ENCODE measurements at regions not wholly inside any gene's neighbourhood (a gene's known extent, or its start where the extent isn't known, plus 50 kb on each side); places are given as distances from the start of the nearest gene placed in this dataset.

DNA sequence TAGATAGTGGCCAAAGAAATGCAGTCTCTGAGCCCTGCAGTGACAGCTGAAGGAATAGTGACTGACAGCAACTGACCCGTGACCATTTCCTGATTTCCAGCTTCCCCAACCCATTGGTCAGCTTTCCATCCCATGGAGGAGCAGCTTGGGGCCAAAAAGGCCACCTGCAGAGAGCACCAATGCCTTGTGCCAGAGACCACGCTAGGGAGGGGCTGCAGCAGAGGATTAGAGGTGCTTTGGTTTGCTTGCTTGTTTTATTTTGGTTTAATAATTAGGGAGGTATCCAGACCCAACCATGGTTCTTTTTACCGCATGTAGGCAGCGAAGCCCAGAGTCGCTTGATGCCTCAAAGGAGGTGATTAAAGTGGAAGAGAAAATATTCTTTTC is 61.3 kb upstream of the SIAH1 start:
- Histone ChIP-seq H4K8ac (ENCODE audit: low read length) (peak overlapping the region; percentile 76), H3K9ac (ENCODE audit: low read length) (no peak overlapping the region), H3K18ac (ENCODE audit: low read depth in 1 of 2, low read length in 2 of 2) (no peak overlapping the region), H2AFZ (ENCODE audit: low read depth, low read length) (no peak overlapping the region), H3K4me3 (ENCODE audit: insufficient read depth in 1 of 2, low read depth in 1 of 2, low read length in 2 of 2) (no peak overlapping the region), H3K27me3 (ENCODE audit: control insufficient read depth in 1 of 2, insufficient read depth in 1 of 2, low read length in 2 of 2) (no peaks in the 10 kb centered on the region), H3K4ac (ENCODE audit: low read depth in 1 of 2, low read length in 2 of 2) (no peak overlapping the region), H3K9me3 (ENCODE audit: control insufficient read depth, low read length) (no peaks in the 10 kb centered on the region), H3K14ac (ENCODE audit: low read length in 2 of 2) (no peak overlapping the region), H2AK5ac (ENCODE audit: low read length, severe bottlenecking) (no peak overlapping the region), H3K79me1 (replicated peaks; ENCODE audit: low read length, poor library complexity, severe bottlenecking) (no peaks in the 10 kb centered on the region), H2BK12ac (ENCODE audit: low read length in 2 of 2) (no peak overlapping the region), H2BK15ac (ENCODE audit: low read depth, poor library complexity, severe bottlenecking) (no peak overlapping the region), H4K91ac (ENCODE audit: low read length) (no peak overlapping the region), H3K27ac (ENCODE audit: low read length, poor library complexity, severe bottlenecking) (no peak overlapping the region), H3K4me1 (ENCODE audit: control insufficient read depth, insufficient read depth, low read depth, low read length) (peaks cover 12% of the 10 kb centered on the region), H3K23ac (ENCODE audit: low read length in 2 of 2) (no peak overlapping the region), H3K4me2 (ENCODE audit: low read length, poor library complexity, severe bottlenecking) (no peak overlapping the region), H2BK5ac (ENCODE audit: low read depth, low read length, poor library complexity, severe bottlenecking) (no peak overlapping the region), H2BK120ac (ENCODE audit: low read depth, low read length) (no peak overlapping the region), H3K36me3 (ENCODE audit: control insufficient read depth in 1 of 2, insufficient read depth in 2 of 2, low read depth in 1 of 2, low read length in 2 of 2) (no peaks in the 10 kb centered on the region)
- DNase-seq = no peak
- 81% methylated on average over 5 of the region's 5 CpGs for WGBS

DNA sequence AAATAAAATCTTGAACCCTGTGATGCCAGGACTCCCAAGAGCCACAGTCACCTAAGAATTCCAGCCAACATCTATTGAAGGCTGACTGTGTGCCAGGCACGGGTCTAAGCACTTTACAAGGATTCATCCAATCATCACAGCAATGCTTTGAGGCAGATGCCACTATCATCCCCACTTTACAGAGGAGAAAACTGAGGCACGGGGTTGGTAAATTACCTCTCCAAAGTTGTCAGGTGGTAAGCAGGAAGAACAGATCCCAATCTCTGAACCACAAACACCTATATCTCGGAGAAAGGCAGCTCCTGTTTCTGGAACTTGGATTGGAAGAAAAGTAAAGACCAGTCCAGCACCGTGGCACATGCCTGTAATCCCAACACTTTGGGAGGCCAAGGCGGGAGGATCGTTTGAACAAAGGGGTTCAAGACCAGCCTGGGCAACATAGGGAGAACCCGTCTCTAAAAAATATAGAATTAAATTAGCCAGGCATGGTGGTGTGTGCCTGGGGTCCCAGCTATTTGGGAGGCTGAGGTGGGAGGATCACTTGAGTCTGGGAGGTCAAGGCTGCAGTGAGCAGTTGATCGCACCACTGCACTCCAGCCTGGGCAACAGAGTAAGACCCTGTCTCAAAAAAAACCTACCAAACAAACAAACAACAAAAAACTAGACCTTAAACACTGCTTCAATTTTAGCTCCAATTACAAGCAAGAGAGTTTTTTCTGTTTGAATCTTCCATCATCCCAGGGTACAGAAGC is 60.7 kb upstream of the SIAH1 start:
- Histone ChIP-seq H2BK15ac (ENCODE audit: low read depth, poor library complexity, severe bottlenecking) (no peak overlapping the region), H3K79me1 (replicated peaks; ENCODE audit: low read length, poor library complexity, severe bottlenecking) (no peaks in the 10 kb centered on the region), H3K36me3 (ENCODE audit: control insufficient read depth in 1 of 2, insufficient read depth in 2 of 2, low read depth in 1 of 2, low read length in 2 of 2) (no peaks in the 10 kb centered on the region), H3K14ac (ENCODE audit: low read length in 2 of 2) (no peak overlapping the region), H2BK5ac (ENCODE audit: low read depth, low read length, poor library complexity, severe bottlenecking) (no peak overlapping the region), H2BK120ac (ENCODE audit: low read depth, low read length) (no peak overlapping the region), H3K4ac (ENCODE audit: low read depth in 1 of 2, low read length in 2 of 2) (no peak overlapping the region), H3K4me1 (ENCODE audit: control insufficient read depth, insufficient read depth, low read depth, low read length) (peaks cover 12% of the 10 kb centered on the region), H3K27me3 (ENCODE audit: control insufficient read depth in 1 of 2, insufficient read depth in 1 of 2, low read length in 2 of 2) (no peaks in the 10 kb centered on the region), H4K8ac (ENCODE audit: low read length) (peak overlapping the region; percentile 76), H4K91ac (ENCODE audit: low read length) (no peak overlapping the region), H3K27ac (ENCODE audit: low read length, poor library complexity, severe bottlenecking) (no peak overlapping the region), H2BK12ac (ENCODE audit: low read length in 2 of 2) (no peak overlapping the region), H3K4me3 (ENCODE audit: insufficient read depth in 1 of 2, low read depth in 1 of 2, low read length in 2 of 2) (no peak overlapping the region), H3K9ac (ENCODE audit: low read length) (peak overlapping the region; percentile 80), H3K18ac (ENCODE audit: low read depth in 1 of 2, low read length in 2 of 2) (no peak overlapping the region), H2AFZ (ENCODE audit: low read depth, low read length) (no peak overlapping the region), H3K4me2 (ENCODE audit: low read length, poor library complexity, severe bottlenecking) (no peak overlapping the region), H3K23ac (ENCODE audit: low read length in 2 of 2) (no peak overlapping the region), H3K9me3 (ENCODE audit: control insufficient read depth, low read length) (no peaks in the 10 kb centered on the region), H2AK5ac (ENCODE audit: low read length, severe bottlenecking) (no peak overlapping the region)
- 96% methylated on average over 8 of the region's 8 CpGs for WGBS
- DNase-seq = no peak

DNA sequence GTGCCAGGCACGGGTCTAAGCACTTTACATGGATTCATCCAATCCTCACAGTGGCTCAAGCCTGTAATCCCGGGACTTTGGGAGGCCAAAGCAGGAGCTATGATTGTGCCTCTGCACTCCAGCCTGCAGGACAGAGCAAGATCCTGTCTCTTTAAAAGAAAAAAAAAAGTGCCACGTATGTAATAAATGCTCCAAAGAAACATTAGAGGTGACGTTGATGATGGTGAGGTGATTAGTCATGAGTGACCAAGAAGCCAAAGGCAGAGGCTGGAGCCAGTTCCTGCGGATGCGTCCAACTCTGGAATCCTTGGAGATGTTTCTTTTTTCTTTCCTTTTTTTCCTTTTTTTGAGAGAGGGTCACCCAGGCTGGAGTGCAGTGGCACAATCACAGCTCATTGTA is 59.4 kb upstream of the SIAH1 start:
- no peak overlapping the region for H2BK15ac ChIP-seq (ENCODE audit: low read depth, poor library complexity, severe bottlenecking)
- peak; percentile 92 for DNase-seq
- no peak overlapping the region for H2BK12ac ChIP-seq (ENCODE audit: low read length in 2 of 2)
- H3K23ac ChIP-seq (ENCODE audit: low read length in 2 of 2) = no peak overlapping the region
- 36% methylated on average over 6 of the region's 6 CpGs for WGBS
- no peak overlapping the region for H2AFZ ChIP-seq (ENCODE audit: low read depth, low read length)
- H3K27ac ChIP-seq (ENCODE audit: low read length, poor library complexity, severe bottlenecking) = peak overlapping the region; percentile 9
- no peaks in the 10 kb centered on the region for H3K9me3 ChIP-seq (ENCODE audit: control insufficient read depth, low read length)
- no peak overlapping the region for H4K8ac ChIP-seq (ENCODE audit: low read length)
- peak overlapping the region in 1 of 2 experiments; percentile 13 for H3K4ac ChIP-seq (ENCODE audit: low read depth in 1 of 2, low read length in 2 of 2)
- peak overlapping the region; percentile 80 for H3K9ac ChIP-seq (ENCODE audit: low read length)
- H3K27me3 ChIP-seq (ENCODE audit: control insufficient read depth in 1 of 2, insufficient read depth in 1 of 2, low read length in 2 of 2) = no peaks in the 10 kb centered on the region
- no peak overlapping the region for H3K4me3 ChIP-seq (ENCODE audit: insufficient read depth in 1 of 2, low read depth in 1 of 2, low read length in 2 of 2)
- H2AK5ac ChIP-seq (ENCODE audit: low read length, severe bottlenecking) = no peak overlapping the region
- peak overlapping the region; percentile 35 for H2BK120ac ChIP-seq (ENCODE audit: low read depth, low read length)
- peaks cover 10% of the 10 kb centered on the region for H3K4me1 ChIP-seq (ENCODE audit: control insufficient read depth, insufficient read depth, low read depth, low read length)
- no peaks in the 10 kb centered on the region for H3K79me1 ChIP-seq (replicated peaks; ENCODE audit: low read length, poor library complexity, severe bottlenecking)
- peak overlapping the region; percentile 71 to 75 for H3K18ac ChIP-seq (ENCODE audit: low read depth in 1 of 2, low read length in 2 of 2)
- H2BK5ac ChIP-seq (ENCODE audit: low read depth, low read length, poor library complexity, severe bottlenecking) = no peak overlapping the region
- no peak overlapping the region for H3K14ac ChIP-seq (ENCODE audit: low read length in 2 of 2)
- H4K91ac ChIP-seq (ENCODE audit: low read length) = peak overlapping the region; percentile 14
- no peak overlapping the region for H3K4me2 ChIP-seq (ENCODE audit: low read length, poor library complexity, severe bottlenecking)
- H3K36me3 ChIP-seq (ENCODE audit: control insufficient read depth in 1 of 2, insufficient read depth in 2 of 2, low read depth in 1 of 2, low read length in 2 of 2) = no peaks in the 10 kb centered on the region

DNA sequence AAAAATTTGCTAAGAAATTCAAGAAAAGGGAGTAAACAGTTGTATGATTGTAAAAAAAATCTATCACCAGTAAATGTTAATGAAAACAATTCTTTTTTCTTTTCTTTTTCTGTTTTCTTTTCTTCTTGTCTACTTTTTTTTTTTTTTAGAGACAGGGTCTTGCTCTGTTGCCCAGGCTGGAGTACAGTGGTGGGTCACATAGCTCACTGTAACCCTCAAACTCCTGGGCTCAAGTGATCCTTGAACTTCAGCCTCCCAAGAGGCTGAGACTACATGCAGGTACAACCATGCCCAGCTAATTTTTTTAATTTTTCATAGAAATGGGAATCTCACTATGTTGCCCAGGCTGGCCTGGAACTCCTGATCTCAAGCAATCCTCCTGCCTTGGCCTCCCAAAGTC is 57.2 kb upstream of the SIAH1 start:
- H3K4ac ChIP-seq (ENCODE audit: low read depth in 1 of 2, low read length in 2 of 2) = no peak overlapping the region
- no peaks in the 10 kb centered on the region for H3K36me3 ChIP-seq (ENCODE audit: control insufficient read depth in 1 of 2, insufficient read depth in 2 of 2, low read depth in 1 of 2, low read length in 2 of 2)
- no peak overlapping the region for H2BK15ac ChIP-seq (ENCODE audit: low read depth, poor library complexity, severe bottlenecking)
- no peak overlapping the region for H2BK12ac ChIP-seq (ENCODE audit: low read length in 2 of 2)
- H3K27me3 ChIP-seq (ENCODE audit: control insufficient read depth in 1 of 2, insufficient read depth in 1 of 2, low read length in 2 of 2) = no peaks in the 10 kb centered on the region
- no peak overlapping the region for H3K23ac ChIP-seq (ENCODE audit: low read length in 2 of 2)
- no peaks in the 10 kb centered on the region for H3K79me1 ChIP-seq (replicated peaks; ENCODE audit: low read length, poor library complexity, severe bottlenecking)
- H4K91ac ChIP-seq (ENCODE audit: low read length) = no peak overlapping the region
- no peak overlapping the region for H3K4me3 ChIP-seq (ENCODE audit: insufficient read depth in 1 of 2, low read depth in 1 of 2, low read length in 2 of 2)
- peaks cover 10% of the 10 kb centered on the region for H3K4me1 ChIP-seq (ENCODE audit: control insufficient read depth, insufficient read depth, low read depth, low read length)
- H2BK5ac ChIP-seq (ENCODE audit: low read depth, low read length, poor library complexity, severe bottlenecking) = no peak overlapping the region
- no peak overlapping the region for H3K18ac ChIP-seq (ENCODE audit: low read depth in 1 of 2, low read length in 2 of 2)
- DNase-seq = no peak
- no peak overlapping the region for H2BK120ac ChIP-seq (ENCODE audit: low read depth, low read length)
- H3K14ac ChIP-seq (ENCODE audit: low read length in 2 of 2) = no peak overlapping the region
- no peak overlapping the region for H4K8ac ChIP-seq (ENCODE audit: low read length)
- no peak overlapping the region for H3K27ac ChIP-seq (ENCODE audit: low read length, poor library complexity, severe bottlenecking)
- no peak overlapping the region for H2AFZ ChIP-seq (ENCODE audit: low read depth, low read length)
- H3K9me3 ChIP-seq (ENCODE audit: control insufficient read depth, low read length) = no peaks in the 10 kb centered on the region
- no peak overlapping the region for H3K4me2 ChIP-seq (ENCODE audit: low read length, poor library complexity, severe bottlenecking)
- no peak overlapping the region for H2AK5ac ChIP-seq (ENCODE audit: low read length, severe bottlenecking)
- no peak overlapping the region for H3K9ac ChIP-seq (ENCODE audit: low read length)

Data from mesenchymal stem cell (in vitro differentiated cells and primary cell).